HEK293 (cell line): ENCODE measurements at regions not wholly inside any gene's neighbourhood (a gene's known extent, or its start where the extent isn't known, plus 50 kb on each side); places are given as distances from the start of the nearest gene placed in this dataset.

Experiments used
- CTCF ChIA-PET: fragments of 350-600 bp; formaldehyde crosslinking; extraction: SDS; loops from one replicate; lab custom pipeline; 2021; ENCODE audit warnings: antibody characterized with exemption; lab: Yijun Ruan, JAX
- POLR2A ChIA-PET: fragments of 300-600 bp; formaldehyde crosslinking; extraction: SDS; loops from one replicate; lab custom pipeline; 2020; ENCODE audit warnings: antibody characterized with exemption, inconsistent platforms; lab: Yijun Ruan, JAX
- H3K27ac ChIP-seq: fragments of 200-500 bp; sonication (Bioruptor generic); 2 replicates; pipeline ENCODE4 v1.5.1; 2014; ENCODE audit warnings: low read depth, low read length, control low read depth, inconsistent platforms; ENCODE audit errors: extremely low read depth
- H3K36me3 ChIP-seq, 2 experiments: fragments of 200-500 bp in 1 of 2; sonication (Bioruptor generic) in 1 of 2; 1 replicate in 1 of 2; 2 replicates in 1 of 2; pipeline ENCODE4 v1.5.1; 2014 to 2017; ENCODE audit warnings: inconsistent platforms in 2 of 2, low read length in 2 of 2; ENCODE audit not compliant: control insufficient read depth in 2 of 2, insufficient read depth in 1 of 2
- H3K4me1 ChIP-seq: fragments of 200-500 bp; sonication (Bioruptor generic); 2 replicates; pipeline ENCODE4 v1.5.1; 2014; ENCODE audit warnings: mild to moderate bottlenecking, low read length, inconsistent platforms; ENCODE audit not compliant: control insufficient read depth, insufficient read depth
- H3K4me3 ChIP-seq: 2 replicates; pipeline ENCODE4 v1.5.1; 2011; ENCODE audit warnings: low read depth, mild to moderate bottlenecking, control low read depth, low read length, moderate library complexity
- H3K9me3 ChIP-seq: fragments of 200-500 bp; sonication (Bioruptor generic); 2 replicates; pipeline ENCODE4 v1.5.1; 2014; ENCODE audit warnings: low read depth, low read length, inconsistent platforms; ENCODE audit not compliant: control insufficient read depth, insufficient read depth
- AEBP2 ChIP-seq: fragments of 450-650 bp; formaldehyde crosslinking; IDR thresholded peaks from 2 replicates; pipeline ENCODE4 v1.5.1; 2016; ENCODE audit warnings: missing biosample characterization, missing genetic modification characterization, borderline replicate concordance
- HIC1 ChIP-seq: fragments of 450-650 bp; formaldehyde crosslinking; IDR thresholded peaks from 2 replicates; pipeline ENCODE4 v1.5.1; 2016; ENCODE audit warnings: missing biosample characterization, missing genetic modification characterization
- SCRT1 ChIP-seq: fragments of 450-650 bp; formaldehyde crosslinking; IDR thresholded peaks from 2 replicates; pipeline ENCODE4 v1.5.1; 2016; ENCODE audit warnings: missing biosample characterization, missing genetic modification characterization, borderline replicate concordance
- YY2 ChIP-seq: fragments of 450-650 bp; formaldehyde crosslinking; IDR thresholded peaks from 2 replicates; pipeline ENCODE4 v1.5.1; 2016; ENCODE audit warnings: missing biosample characterization, missing genetic modification characterization
- ZIC2 ChIP-seq: fragments of 450-650 bp; formaldehyde crosslinking; IDR thresholded peaks from 2 replicates; pipeline ENCODE4 v1.5.1; 2016; ENCODE audit warnings: missing biosample characterization, missing genetic modification characterization
- ZNF140 ChIP-seq: fragments of 450-650 bp; formaldehyde crosslinking; IDR thresholded peaks from 2 replicates; pipeline ENCODE4 v1.5.1; 2016; ENCODE audit warnings: missing biosample characterization, missing genetic modification characterization
- ZNF23 ChIP-seq: fragments of 450-650 bp; formaldehyde crosslinking; IDR thresholded peaks from 2 replicates; pipeline ENCODE4 v1.5.1; 2016; ENCODE audit warnings: missing biosample characterization, missing genetic modification characterization, borderline replicate concordance
- ZNF280D ChIP-seq: fragments of 450-650 bp; formaldehyde crosslinking; IDR thresholded peaks from 2 replicates; pipeline ENCODE4 v1.5.1; 2016; ENCODE audit warnings: missing biosample characterization, missing genetic modification characterization
- ZNF292 ChIP-seq: fragments of 450-650 bp; formaldehyde crosslinking; IDR thresholded peaks from 2 replicates; pipeline ENCODE4 v1.5.1; 2016; ENCODE audit warnings: low read depth, missing biosample characterization, missing genetic modification characterization, borderline replicate concordance
- ZNF311 ChIP-seq: fragments of 450-650 bp; formaldehyde crosslinking; IDR thresholded peaks from 2 replicates; pipeline ENCODE4 v1.5.1; 2017; ENCODE audit warnings: missing biosample characterization, missing genetic modification characterization, borderline replicate concordance
- ZNF664 ChIP-seq: fragments of 450-650 bp; formaldehyde crosslinking; IDR thresholded peaks from 2 replicates; pipeline ENCODE4 v1.5.1; 2016; ENCODE audit warnings: missing biosample characterization, missing genetic modification characterization
- ZNF776 ChIP-seq: fragments of 450-650 bp; formaldehyde crosslinking; IDR thresholded peaks from 2 replicates; pipeline ENCODE4 v1.5.0; 2017; ENCODE audit warnings: missing biosample characterization, missing genetic modification characterization, borderline replicate concordance
- ZNF791 ChIP-seq: fragments of 450-650 bp; formaldehyde crosslinking; IDR thresholded peaks from 2 replicates; pipeline ENCODE4 v1.5.1; 2016; ENCODE audit warnings: missing biosample characterization, missing genetic modification characterization
- ZNF792 ChIP-seq: fragments of 450-650 bp; formaldehyde crosslinking; IDR thresholded peaks from 2 replicates; pipeline ENCODE4 v1.5.1; 2016; ENCODE audit warnings: missing biosample characterization, missing genetic modification characterization
- TF ChIP-seq, protein P1 (sequence below): fragments of 450-650 bp; formaldehyde crosslinking; conservative IDR thresholded peaks from 2 replicates; pipeline ENCODE4 v1.5.1; 2016; ENCODE audit warnings: low read depth, missing biosample characterization, missing genetic modification characterization
- TF ChIP-seq, protein P2 (sequence below): fragments of 450-650 bp; formaldehyde crosslinking; IDR thresholded peaks from 2 replicates; pipeline ENCODE4 v1.5.1; 2016; ENCODE audit warnings: missing biosample characterization, missing genetic modification characterization, low read depth

DNA sequence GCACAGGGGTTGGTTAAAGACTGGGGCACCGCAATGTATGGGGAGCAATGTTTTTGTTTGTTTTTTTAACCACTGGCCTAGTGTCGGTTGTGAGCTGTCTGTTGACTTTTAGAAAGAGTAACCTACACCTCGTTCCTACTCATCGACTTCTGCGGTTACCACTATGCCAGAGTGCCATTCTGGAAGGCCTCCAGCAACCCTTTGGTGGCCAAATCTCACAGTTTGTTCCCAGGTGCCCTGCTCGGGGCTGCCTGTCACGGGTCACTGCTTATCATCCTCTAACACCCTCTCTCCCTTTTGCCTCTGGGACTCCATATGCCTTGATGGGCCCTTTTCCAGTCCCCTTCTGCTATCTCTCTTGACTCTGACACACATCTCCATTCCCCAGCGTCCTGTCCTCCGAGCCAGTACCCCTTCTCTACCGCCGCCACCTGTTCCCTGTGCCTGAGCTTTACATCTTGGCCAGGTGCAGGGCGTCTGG, 290.4 kb upstream of the C2CD4B start (continued):
- TF ChIP-seq ZNF280D (no peak), ZNF664 (tag by site-specific recombination) (no peak), ZNF776 (tag by site-specific recombination) (no peak), ZNF292 (tag by site-specific recombination) (no peak), YY2 (tag by site-specific recombination) (no peak), AEBP2 (no peak)
- TF ChIP-seq, all 188 proteins: peak for 0

DNA sequence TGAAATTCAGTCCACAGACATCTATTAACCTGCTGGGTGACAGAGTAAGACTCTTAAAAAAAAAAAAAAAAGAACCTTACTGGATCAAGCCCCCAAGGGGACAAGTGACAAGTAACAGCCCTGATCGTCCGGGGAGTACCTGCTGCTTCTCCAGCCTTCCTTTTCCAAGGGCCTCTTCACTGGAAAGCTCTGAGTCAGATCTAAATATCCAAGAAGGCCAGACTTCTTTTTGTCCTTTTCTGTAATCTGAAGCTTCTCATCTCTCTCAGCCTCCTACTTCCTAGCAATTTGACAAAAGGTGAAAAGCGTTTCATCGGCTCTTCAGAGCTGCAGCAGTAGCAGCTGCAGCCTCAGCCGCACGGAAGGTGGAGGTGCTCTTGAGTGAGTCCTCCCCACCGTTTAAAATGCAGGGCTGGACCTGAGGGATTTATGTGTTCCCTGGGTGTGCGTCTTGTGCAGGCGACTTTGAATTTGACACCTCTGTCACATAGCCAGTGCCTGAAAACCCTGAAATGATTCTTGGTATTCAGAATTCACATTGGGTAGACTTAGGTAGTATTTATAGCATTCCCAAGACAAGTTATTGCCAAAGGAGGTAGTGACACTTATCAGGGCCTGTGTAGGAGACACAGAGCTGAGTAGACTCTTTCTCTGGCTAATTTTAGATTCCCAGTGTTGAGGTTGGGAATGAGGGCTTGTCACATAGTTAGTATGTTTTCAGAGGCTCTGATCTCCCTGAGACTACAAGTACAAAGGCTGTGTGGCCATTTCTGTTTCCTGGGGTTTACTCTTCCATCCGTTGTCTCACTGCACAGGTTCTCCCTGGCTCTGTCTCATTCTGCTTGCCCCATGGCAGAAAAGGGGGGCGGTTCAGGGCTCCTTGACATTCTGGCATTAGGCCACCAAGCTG, 291.2 kb upstream of the C2CD4B start:
- TF ChIP-seq SCRT1 (tag by site-specific recombination) (no peak), ZNF311 (tag by site-specific recombination) (no peak)
- TF ChIP-seq, protein P1, sequence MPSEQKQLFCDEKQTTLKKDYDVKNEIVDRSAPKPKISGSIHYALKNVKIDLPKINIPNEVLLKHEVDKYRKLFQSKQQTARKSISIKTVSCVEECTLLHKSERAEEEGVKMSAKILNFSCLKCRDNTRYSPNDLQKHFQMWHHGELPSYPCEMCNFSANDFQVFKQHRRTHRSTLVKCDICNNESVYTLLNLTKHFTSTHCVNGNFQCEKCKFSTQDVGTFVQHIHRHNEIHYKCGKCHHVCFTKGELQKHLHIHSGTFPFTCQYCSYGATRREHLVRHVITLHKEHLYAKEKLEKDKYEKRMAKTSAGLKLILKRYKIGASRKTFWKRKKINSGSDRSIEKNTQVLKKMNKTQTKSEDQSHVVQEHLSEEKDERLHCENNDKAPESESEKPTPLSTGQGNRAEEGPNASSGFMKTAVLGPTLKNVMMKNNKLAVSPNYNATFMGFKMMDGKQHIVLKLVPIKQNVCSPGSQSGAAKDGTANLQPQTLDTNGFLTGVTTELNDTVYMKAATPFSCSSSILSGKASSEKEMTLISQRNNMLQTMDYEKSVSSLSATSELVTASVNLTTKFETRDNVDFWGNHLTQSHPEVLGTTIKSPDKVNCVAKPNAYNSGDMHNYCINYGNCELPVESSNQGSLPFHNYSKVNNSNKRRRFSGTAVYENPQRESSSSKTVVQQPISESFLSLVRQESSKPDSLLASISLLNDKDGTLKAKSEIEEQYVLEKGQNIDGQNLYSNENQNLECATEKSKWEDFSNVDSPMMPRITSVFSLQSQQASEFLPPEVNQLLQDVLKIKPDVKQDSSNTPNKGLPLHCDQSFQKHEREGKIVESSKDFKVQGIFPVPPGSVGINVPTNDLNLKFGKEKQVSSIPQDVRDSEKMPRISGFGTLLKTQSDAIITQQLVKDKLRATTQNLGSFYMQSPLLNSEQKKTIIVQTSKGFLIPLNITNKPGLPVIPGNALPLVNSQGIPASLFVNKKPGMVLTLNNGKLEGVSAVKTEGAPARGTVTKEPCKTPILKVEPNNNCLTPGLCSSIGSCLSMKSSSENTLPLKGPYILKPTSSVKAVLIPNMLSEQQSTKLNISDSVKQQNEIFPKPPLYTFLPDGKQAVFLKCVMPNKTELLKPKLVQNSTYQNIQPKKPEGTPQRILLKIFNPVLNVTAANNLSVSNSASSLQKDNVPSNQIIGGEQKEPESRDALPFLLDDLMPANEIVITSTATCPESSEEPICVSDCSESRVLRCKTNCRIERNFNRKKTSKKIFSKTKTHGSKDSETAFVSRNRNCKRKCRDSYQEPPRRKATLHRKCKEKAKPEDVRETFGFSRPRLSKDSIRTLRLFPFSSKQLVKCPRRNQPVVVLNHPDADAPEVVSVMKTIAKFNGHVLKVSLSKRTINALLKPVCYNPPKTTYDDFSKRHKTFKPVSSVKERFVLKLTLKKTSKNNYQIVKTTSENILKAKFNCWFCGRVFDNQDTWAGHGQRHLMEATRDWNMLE (tag by site-specific recombination): no peak
- Histone ChIP-seq H3K9me3 (no peaks in the 10 kb centered on the region), H3K4me3 (no peak overlapping the region), H3K4me1 (no peaks in the 10 kb centered on the region; the same call in 1 of the 2 replicates), H3K27ac (no peak overlapping the region), H3K36me3 (no peaks in the 10 kb centered on the region)
- ChIA-PET POLR2A (no interaction called here), CTCF (no interaction called here)

- Histone ChIP-seq H3K9me3 (no peaks in the 10 kb centered on the region), H3K36me3 (no peaks in the 10 kb centered on the region), H3K4me1 (no peaks in the 10 kb centered on the region; the same call in 1 of the 2 replicates), H3K27ac (no peak overlapping the region), H3K4me3 (no peak overlapping the region)
- ChIA-PET POLR2A (no interaction called here), CTCF (interaction anchor here (0.5 kb wide), 1 partner anchor 93 kb away, joined by 4 read pairs; no protein-coding TSS in a partner anchor)
- TF ChIP-seq, protein P2, sequence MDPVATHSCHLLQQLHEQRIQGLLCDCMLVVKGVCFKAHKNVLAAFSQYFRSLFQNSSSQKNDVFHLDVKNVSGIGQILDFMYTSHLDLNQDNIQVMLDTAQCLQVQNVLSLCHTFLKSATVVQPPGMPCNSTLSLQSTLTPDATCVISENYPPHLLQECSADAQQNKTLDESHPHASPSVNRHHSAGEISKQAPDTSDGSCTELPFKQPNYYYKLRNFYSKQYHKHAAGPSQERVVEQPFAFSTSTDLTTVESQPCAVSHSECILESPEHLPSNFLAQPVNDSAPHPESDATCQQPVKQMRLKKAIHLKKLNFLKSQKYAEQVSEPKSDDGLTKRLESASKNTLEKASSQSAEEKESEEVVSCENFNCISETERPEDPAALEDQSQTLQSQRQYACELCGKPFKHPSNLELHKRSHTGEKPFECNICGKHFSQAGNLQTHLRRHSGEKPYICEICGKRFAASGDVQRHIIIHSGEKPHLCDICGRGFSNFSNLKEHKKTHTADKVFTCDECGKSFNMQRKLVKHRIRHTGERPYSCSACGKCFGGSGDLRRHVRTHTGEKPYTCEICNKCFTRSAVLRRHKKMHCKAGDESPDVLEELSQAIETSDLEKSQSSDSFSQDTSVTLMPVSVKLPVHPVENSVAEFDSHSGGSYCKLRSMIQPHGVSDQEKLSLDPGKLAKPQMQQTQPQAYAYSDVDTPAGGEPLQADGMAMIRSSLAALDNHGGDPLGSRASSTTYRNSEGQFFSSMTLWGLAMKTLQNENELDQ (tag by site-specific recombination): no peak
- TF ChIP-seq ZNF140: no peak
- no peak for TF ChIP-seq ZNF791 (tag by site-specific recombination)
- TF ChIP-seq ZIC2 (tag by site-specific recombination): peak; percentile 48
- TF ChIP-seq ZNF23 (tag by site-specific recombination): no peak
- no peak for TF ChIP-seq HIC1 (tag by site-specific recombination)
- TF ChIP-seq ZNF792: no peak
Measured at GRCh38 chr15:62457100-62457499, 292.0 kb upstream of the C2CD4B start.
